ENCODE measurements at regions not wholly inside any gene's neighbourhood (a gene's known extent, or its start where the extent isn't known, plus 50 kb on each side); places are given as distances from the start of the nearest gene placed in this dataset.
A peak's percentile ranks its signal among the peaks of the same experiment; 100 is the strongest.

GRCh38 chr10:30553626-30554439 lies 75.7 kb downstream of the LYZL2 start:
- no peak for TF ChIP-seq CTCF (IDR thresholded peaks at IDR 0.05)
- peak in 1 of 2 donors; percentile 47 for TF ChIP-seq POLR2A (IDR thresholded peaks at IDR 0.05)

Measured in suprapubic skin (tissue), 3 donors.